HuH-7 (cell line): ENCODE measurements at regions not wholly inside any gene's neighbourhood (a gene's known extent, or its start where the extent isn't known, plus 50 kb on each side); places are given as distances from the start of the nearest gene placed in this dataset.
"Not testable (repeated sequence)": the region's sequence is repeated elsewhere in the genome, so short reads cannot be mapped to it uniquely, and the experiment has no call there.

Experiments used
- DNase-seq: peaks from one replicate; pipeline ENCODE4 v3.0.0; 2011; ENCODE audit warnings: low spot score

GRCh38 chr7:92915348-92915747 is 79.0 kb upstream of the CDK6 start:
- DNase-seq: no peak

- no peak for DNase-seq
Observed at GRCh38 chr7:92914645-92915044, 78.3 kb upstream of the CDK6 start.

GRCh38 chr7:92913849-92914248 is 77.5 kb upstream of the CDK6 start:
- DNase-seq: no peak

GRCh38 chr7:92910976-92911375 is 74.6 kb upstream of the CDK6 start:
- no peak for DNase-seq

- DNase-seq: no peak
Observed at GRCh38 chr7:92909686-92910475, 73.5 kb upstream of the CDK6 start.

- DNase-seq: no peak
Observed at GRCh38 chr7:92904244-92905131, 68.1 kb upstream of the CDK6 start.

- no peak for DNase-seq
Observed at GRCh38 chr7:92898798-92899197, 62.4 kb upstream of the CDK6 start.

- not testable (repeated sequence) for DNase-seq
Observed at GRCh38 chr7:92894857-92895256, 58.5 kb upstream of the CDK6 start.

- DNase-seq: no peak
Observed at GRCh38 chr7:92889081-92889480, 52.7 kb upstream of the CDK6 start.
